Activated naive CD4-positive, alpha-beta T cell treated with anti-CD3 and anti-CD28 coated beads, Interleukin-2, amount 50 U/mL, for 16 hours (primary cell): ENCODE measurements at regions not wholly inside any gene's neighbourhood (a gene's known extent, or its start where the extent isn't known, plus 50 kb on each side); places are given as distances from the start of the nearest gene placed in this dataset.
"Not testable (repeated sequence)": the region's sequence is repeated elsewhere in the genome, so short reads cannot be mapped to it uniquely, and the experiment has no call there.

ENCODE experiments used
- DNase-seq: peaks from one replicate; pipeline ENCODE4 v3.0.0-alpha.2; 2020

GRCh38 chr22:11253000-11253511, 4274.9 kb upstream of the OR11H1 start:
- DNase-seq = peak; percentile 10

- DNase-seq = not testable (repeated sequence)
Measured at GRCh38 chr22:11270981-11271380, 4257.0 kb upstream of the OR11H1 start.

- peak; percentile 18 for DNase-seq
Measured at GRCh38 chr22:11285116-11285838, 4242.7 kb upstream of the OR11H1 start.

DNA sequence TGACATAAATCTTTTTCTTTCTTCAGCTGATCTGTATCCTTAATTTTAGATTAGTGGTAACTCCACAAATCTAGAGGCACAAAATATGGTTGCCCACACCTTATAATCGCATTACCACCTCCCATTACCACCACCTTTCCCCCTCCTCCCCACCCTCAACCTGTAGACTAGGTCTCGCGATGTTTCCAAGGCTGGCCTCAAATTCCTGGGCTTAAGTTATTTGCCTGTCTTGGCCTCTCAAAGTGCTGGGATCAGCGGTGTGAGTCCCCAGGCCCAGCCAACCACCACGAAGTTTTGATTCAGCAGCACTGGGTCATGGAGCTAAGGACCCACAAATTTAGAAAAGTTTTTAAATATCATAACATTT, 4242.2 kb upstream of the OR11H1 start:
- DNase-seq = not testable (repeated sequence)

DNA sequence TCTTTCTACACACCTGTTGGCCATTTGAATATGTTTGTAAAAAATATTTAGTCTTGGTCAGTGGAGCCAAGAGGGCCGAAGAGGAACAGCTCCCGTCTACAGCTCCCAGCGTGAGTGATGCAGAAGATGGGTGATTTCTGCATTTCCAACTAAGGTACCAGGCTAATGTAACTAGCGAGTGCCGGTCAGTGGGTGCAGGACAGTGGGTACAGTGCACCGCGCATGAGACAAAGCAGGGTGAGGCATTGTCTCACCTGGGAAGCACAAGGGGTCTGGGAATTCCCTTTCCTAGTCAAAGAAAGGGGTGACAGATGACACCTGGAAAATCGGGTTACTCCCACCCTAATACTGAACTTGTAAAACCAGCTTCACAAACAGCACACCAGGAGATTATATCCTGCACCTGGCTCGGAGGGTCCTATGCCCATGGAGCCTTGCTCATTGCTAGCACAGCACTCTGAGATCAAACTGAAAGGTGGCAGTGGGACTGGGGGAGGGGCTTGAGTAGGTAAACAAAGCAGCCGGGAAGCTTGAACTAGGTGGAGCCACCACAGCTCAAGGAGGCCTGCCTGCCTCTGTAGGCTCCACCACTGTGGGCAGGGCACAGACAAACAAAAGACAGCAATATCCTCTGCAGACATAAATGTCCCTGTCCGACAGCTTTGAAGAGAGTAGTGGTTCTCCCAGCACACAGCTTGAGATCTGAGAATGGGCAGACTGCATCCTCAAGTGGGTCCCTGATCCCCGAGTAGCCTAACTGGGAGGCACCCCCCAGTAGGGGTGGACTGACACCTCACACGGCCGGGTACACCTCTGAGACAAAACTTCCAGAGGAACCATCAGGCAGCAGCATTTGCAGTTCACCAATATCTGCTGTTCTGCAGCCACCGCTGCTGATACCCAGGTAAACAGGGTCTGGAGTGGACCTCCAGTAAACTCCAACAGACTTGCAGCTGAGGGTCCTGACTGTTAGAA, 4239.5 kb upstream of the OR11H1 start:
- DNase-seq = not testable (repeated sequence)

GRCh38 chr22:11298126-11298893, 4229.7 kb upstream of the OR11H1 start:
- DNase-seq = not testable (repeated sequence)

DNA sequence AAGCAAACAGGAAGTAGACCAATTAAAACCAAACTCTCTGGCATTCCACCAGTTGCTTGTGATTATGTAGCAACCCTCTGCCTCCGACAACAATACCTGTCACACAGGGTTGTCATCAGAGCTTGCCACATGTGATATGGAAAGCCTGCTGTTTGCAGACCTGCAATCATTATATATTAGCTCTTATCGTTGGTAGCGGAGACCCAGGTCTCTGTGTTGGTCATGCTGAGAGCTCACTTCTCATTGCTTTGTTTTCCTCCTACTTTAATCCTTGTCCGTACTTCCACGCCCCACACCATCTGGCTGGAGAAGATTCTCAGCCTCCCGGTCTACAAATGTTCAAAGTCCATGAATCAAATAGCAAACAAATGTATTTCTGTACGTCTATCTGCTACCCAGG, 4225.6 kb upstream of the OR11H1 start:
- DNase-seq = not testable (repeated sequence)

- not testable (repeated sequence) for DNase-seq
Measured at GRCh38 chr22:11302904-11303303, 4225.1 kb upstream of the OR11H1 start.

DNA sequence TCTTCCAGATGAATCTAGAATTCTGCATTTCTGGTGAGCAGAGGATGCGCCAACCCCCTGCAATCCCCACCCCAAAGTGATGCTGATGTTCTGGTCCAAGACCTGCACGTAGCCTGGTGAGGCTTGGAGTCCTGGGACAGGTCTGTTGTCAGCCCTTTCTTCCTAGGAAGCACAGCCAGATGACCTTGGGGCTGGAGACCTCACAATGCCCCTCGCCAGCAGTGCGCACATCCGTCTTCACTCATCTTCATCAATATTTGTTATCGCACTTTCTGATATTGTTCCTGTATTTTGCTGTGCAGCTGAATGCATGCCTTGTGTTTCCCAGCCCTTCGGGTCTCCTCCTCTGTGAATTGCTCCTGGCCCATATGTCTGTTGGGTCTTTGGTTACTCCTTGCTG, 4222.8 kb upstream of the OR11H1 start:
- DNase-seq = not testable (repeated sequence)

DNA sequence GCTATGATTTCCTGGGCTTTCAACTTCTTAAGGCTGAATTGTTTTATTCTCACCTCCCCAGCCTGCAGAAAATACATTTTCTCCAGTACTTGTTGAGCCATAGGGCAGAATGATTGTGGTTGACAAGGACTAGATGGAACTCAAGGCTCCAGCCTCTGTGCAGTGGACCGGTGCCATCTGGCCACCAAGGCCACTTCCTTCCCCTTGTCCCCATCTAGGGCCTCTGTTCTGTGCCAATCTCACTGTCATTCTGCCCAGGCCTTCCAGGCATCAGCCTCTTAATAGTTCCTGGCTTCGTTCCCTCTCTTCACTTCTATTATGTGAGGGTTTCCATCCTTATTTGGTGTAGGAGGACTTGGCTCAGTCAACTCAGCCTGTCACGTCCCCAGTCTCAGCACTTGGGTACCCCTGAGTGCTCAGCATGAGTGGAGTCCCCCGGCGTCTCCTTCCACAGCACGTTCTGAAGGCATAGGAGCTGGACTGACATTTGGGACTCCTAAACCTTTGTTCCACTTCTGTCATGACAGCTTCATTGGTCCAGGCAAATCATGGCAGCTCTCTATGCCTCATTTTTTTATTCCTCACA, 4221.0 kb upstream of the OR11H1 start:
- not testable (repeated sequence) for DNase-seq

- no peak for DNase-seq
Measured at GRCh38 chr22:11307998-11308397, 4220.0 kb upstream of the OR11H1 start.

GRCh38 chr22:11309777-11310176, 4218.2 kb upstream of the OR11H1 start:
- not testable (repeated sequence) for DNase-seq

GRCh38 chr22:11310647-11311046, 4217.3 kb upstream of the OR11H1 start:
- DNase-seq = not testable (repeated sequence)

DNA sequence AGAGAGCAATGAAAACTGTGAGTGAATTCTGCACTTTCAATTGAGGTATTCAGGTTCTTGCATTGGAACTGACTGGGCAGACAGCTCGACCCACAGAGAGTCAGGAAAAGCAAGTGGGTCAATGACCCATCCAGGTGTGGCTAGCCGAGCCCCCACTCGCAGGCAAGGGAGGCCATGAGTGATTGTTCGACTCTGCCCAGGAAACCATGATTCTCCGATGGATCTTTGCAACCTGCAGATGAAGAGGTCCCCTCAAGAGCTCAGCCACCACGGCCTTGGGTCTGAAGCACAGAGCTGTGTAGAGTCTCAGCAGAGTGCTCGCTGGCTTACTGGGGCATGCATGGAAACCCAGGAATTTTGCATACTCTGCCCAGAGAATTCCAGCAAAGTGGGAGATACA, 4215.4 kb upstream of the OR11H1 start:
- DNase-seq = not testable (repeated sequence)

DNA sequence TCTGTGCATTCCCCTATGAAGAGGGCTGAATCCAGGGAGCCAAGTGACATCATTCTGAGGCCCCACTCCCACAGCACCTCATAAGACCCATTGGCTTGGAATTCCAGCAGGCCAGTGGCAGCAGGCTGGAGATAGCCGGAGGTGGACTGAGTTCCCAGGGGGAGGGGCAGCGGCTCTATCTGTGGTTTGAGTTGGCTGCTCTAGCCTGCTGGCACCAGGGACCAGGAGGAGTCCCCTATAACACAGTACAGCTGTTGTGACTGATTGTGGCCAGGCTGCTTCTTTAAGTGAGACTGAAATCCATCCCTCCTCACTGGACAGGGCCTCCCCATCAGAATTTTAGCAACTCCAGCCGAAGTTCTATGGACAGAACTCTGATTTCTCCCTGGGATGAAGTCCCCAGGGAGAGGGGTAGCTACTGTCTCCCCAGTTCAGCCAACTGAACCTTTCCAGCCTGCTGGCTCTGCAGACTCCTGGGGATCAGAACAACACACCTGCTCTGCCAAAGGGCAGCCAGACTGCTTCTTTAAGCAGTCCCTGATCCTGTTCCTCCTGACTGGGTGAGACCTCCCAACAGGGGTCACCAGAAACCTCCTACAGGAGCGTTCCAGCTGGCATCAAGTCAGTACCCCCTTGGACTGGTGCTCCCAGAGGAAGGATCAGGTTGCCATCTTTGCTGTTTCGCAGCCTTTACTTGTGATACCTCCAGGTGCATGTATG, 4214.8 kb upstream of the OR11H1 start:
- not testable (repeated sequence) for DNase-seq

DNA sequence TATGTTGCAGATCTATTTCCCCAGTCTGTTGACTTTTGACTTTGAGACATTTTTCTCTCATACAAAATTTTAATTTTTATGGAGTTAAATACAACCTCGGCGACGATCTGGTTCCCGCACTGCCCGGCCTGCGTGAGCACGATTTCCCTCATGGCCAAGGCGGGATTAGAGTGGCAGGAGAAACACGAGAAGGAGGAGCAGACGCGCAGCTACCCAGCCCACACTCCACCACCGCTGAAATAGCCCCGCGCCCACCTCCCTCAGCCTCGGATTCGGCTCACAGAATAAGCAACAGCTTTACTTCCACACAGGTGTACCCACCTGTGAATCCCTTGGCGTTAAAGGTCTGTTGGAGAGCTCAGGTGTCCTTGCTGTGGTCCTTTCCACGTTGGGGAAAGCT, 4209.4 kb upstream of the OR11H1 start:
- DNase-seq = not testable (repeated sequence)

DNA sequence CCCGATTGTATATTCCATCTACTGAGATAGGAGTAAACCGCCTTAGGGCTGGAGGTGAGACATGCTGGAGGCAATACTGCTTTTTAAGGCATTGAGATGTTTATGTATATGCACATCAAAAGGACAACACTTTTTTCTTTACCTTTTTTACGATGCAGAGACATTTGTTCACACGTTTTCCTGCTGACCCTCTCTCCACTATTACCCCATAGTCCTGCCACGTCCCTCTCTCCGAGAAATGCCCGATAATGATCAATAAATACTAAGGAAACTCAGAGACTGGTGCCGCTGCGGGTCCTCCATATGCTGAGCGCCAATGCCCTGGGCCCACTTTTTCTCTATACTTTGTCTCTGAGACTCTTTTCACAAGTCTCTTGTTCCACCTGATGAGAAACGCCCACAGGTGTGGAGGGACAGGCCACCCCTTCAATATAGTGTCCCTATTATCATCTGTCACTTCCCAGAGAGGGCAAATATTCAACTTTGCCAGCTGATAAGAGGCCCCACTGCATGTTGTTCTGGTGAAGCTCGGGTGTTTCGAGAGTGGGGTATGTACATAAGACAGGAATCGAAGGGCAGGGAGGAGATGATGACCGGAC, 4203.5 kb upstream of the OR11H1 start:
- not testable (repeated sequence) for DNase-seq

- DNase-seq = no peak
Measured at GRCh38 chr22:11325767-11326166, 4202.2 kb upstream of the OR11H1 start.

GRCh38 chr22:11341387-11342068, 4186.5 kb upstream of the OR11H1 start:
- DNase-seq = not testable (repeated sequence)

- not testable (repeated sequence) for DNase-seq
Measured at GRCh38 chr22:11351181-11351580, 4176.8 kb upstream of the OR11H1 start.

- not testable (repeated sequence) for DNase-seq
Measured at GRCh38 chr22:11352287-11352686, 4175.7 kb upstream of the OR11H1 start.
